ENCODE measurements at regions not wholly inside any gene's neighbourhood (a gene's known extent, or its start where the extent isn't known, plus 50 kb on each side); places are given as distances from the start of the nearest gene placed in this dataset.

DNA sequence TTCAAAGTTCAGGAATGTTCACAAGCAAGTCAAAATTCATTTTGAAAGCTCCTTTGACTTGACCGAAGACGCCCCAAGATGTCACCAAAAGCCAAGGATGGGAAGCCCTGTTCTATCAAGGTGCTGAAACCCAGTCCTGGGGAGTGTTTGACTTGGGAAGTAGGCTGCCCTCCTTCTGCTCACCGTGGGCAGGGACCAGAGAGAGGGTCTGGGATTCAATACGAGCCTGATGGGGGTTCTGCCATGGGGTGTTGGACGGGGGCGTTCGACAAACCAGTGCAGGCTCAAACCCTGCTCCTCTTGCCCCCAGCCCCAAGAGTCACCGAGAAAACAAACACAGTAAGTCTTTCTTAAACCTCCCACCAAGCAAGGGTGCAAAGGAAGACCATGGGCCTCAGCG lies 150.1 kb upstream of the DIO3 start:
- Histone ChIP-seq H3K36me3 (ENCODE audit: control insufficient read depth, insufficient read depth, low read length) (no peaks in the 10 kb centered on the region), H3K27me3 (replicated peaks; ENCODE audit: control insufficient read depth, insufficient read depth, low read length) (no peaks in the 10 kb centered on the region), H3K4me3 (replicated peaks; ENCODE audit: low read depth, low read length) (no peak overlapping the region)
- TF ChIP-seq, protein P1, sequence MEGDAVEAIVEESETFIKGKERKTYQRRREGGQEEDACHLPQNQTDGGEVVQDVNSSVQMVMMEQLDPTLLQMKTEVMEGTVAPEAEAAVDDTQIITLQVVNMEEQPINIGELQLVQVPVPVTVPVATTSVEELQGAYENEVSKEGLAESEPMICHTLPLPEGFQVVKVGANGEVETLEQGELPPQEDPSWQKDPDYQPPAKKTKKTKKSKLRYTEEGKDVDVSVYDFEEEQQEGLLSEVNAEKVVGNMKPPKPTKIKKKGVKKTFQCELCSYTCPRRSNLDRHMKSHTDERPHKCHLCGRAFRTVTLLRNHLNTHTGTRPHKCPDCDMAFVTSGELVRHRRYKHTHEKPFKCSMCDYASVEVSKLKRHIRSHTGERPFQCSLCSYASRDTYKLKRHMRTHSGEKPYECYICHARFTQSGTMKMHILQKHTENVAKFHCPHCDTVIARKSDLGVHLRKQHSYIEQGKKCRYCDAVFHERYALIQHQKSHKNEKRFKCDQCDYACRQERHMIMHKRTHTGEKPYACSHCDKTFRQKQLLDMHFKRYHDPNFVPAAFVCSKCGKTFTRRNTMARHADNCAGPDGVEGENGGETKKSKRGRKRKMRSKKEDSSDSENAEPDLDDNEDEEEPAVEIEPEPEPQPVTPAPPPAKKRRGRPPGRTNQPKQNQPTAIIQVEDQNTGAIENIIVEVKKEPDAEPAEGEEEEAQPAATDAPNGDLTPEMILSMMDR (IDR thresholded peaks at IDR 0.05; ENCODE audit: insufficient read depth, low read length, poor library complexity, severe bottlenecking), result no peak
- no peak for DNase-seq (ENCODE audit: extremely low read depth, insufficient read length)

DNA sequence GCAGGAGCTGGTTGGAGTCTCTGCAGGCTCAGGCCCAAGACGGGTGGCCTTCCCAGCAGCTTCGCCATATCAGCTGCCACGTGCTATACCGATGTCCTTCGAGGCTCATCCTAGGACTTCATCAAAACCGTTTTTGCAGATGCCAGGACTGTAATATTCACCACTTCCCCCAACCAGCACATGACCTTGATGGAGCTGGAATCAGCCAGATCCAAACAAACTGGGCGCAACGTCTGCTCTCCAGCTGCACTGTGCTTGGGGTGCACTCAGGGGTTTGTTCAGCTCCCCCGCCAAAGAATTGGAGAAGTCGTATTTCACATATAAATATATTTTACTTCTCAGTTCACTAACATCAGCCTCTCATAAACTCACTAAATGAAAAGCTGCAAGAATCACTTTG lies 149.5 kb upstream of the DIO3 start:
- H3K4me3 ChIP-seq (replicated peaks; ENCODE audit: low read depth, low read length), result no peak overlapping the region
- TF ChIP-seq, protein P1 (IDR thresholded peaks at IDR 0.05; ENCODE audit: insufficient read depth, low read length, poor library complexity, severe bottlenecking), result no peak
- no peaks in the 10 kb centered on the region for H3K27me3 ChIP-seq (replicated peaks; ENCODE audit: control insufficient read depth, insufficient read depth, low read length)
- DNase-seq (ENCODE audit: extremely low read depth, insufficient read length), result no peak
- H3K36me3 ChIP-seq (ENCODE audit: control insufficient read depth, insufficient read depth, low read length), result no peaks in the 10 kb centered on the region

DNA sequence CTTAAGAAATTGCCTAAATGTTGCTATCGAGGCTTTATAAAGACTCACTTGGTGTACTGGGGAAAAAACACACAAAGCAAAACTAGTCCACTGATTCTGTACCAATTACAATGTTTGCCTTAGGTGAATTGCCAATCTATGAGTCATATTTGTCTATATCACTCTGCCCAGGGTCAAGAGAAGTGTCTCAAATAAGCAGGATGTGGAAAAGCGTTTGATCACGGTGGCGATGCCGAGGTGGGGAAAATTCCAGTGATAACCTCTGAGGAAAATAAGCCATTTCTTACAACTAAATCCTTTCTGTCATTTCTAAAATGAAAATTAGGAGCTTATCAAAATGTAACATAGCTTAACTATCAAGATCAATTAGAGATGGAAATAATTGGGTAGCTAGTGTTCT lies 148.6 kb upstream of the DIO3 start:
- H3K36me3 ChIP-seq (ENCODE audit: control insufficient read depth, insufficient read depth, low read length), result no peaks in the 10 kb centered on the region
- no peaks in the 10 kb centered on the region for H3K27me3 ChIP-seq (replicated peaks; ENCODE audit: control insufficient read depth, insufficient read depth, low read length)
- TF ChIP-seq, protein P1 (IDR thresholded peaks at IDR 0.05; ENCODE audit: insufficient read depth, low read length, poor library complexity, severe bottlenecking), result no peak
- DNase-seq (ENCODE audit: extremely low read depth, insufficient read length), result no peak
- no peak overlapping the region for H3K4me3 ChIP-seq (replicated peaks; ENCODE audit: low read depth, low read length)

DNA sequence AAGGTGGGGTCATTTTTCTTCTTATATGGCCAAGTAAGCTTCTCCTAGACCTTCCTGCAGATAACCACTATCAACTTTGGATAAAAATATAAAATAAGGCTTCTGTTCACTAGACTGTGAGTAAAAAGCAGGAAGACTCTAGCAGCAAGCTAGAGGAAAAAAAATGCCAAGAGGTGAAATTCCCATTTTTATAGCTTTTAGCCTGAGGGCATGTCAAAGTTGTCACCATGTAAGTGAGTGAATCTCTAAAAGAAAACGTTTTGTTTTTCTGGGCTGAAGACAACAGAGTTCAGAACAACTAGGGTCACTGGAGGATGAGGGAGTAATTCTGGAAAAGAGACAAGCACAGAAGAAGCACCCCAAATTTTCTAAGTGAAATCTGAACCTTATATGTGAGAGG lies 143.9 kb upstream of the DIO3 start:
- no peaks in the 10 kb centered on the region for H3K36me3 ChIP-seq (ENCODE audit: control insufficient read depth, insufficient read depth, low read length)
- TF ChIP-seq, protein P1 (IDR thresholded peaks at IDR 0.05; ENCODE audit: insufficient read depth, low read length, poor library complexity, severe bottlenecking), result no peak
- H3K4me3 ChIP-seq (replicated peaks; ENCODE audit: low read depth, low read length), result no peak overlapping the region
- DNase-seq (ENCODE audit: extremely low read depth, insufficient read length), result no peak
- no peaks in the 10 kb centered on the region for H3K27me3 ChIP-seq (replicated peaks; ENCODE audit: control insufficient read depth, insufficient read depth, low read length)

DNA sequence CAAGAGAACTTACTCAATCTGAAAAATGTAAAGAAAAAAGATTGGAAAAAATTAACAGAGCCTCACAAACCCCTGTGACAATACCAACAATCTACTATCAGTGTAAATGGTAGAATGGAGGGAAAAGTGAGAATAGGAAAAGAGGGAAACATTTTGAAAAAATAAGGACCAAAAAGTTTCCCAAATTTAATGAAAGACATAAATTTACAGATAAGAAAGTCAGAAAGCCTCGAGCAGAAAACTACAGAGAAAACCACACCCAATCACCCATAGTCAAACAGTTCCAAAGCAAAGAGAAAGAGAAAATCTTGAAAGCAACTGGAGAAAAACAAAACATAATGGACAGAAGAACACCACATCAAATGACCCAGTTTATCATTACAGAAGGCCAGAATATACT lies 142.7 kb upstream of the DIO3 start:
- no peaks in the 10 kb centered on the region for H3K27me3 ChIP-seq (replicated peaks; ENCODE audit: control insufficient read depth, insufficient read depth, low read length)
- H3K36me3 ChIP-seq (ENCODE audit: control insufficient read depth, insufficient read depth, low read length), result no peaks in the 10 kb centered on the region
- DNase-seq (ENCODE audit: extremely low read depth, insufficient read length), result no peak
- TF ChIP-seq, protein P1 (IDR thresholded peaks at IDR 0.05; ENCODE audit: insufficient read depth, low read length, poor library complexity, severe bottlenecking), result no peak
- H3K4me3 ChIP-seq (replicated peaks; ENCODE audit: low read depth, low read length), result no peak overlapping the region

DNA sequence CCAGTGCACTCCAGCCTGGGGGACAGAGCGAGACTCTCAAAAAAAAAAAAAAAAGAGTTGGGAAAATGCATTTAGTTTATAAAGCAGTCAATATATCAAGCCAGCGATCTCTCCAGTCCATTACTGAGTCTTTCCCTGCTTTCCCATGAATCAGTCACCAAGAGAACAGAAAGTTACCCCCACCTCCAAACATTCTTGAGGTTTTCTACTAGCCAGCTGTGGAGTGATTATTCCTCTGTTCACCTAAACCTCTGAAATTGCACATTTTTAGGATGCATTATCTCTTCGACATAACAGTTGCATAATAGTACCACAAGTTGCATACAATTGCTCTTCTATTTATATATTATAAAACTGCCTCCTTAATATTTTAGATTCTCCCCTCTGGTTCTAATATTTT lies 134.8 kb upstream of the DIO3 start:
- no peaks in the 10 kb centered on the region for H3K27me3 ChIP-seq (replicated peaks; ENCODE audit: control insufficient read depth, insufficient read depth, low read length)
- H3K4me3 ChIP-seq (replicated peaks; ENCODE audit: low read depth, low read length), result no peak overlapping the region
- no peaks in the 10 kb centered on the region for H3K36me3 ChIP-seq (ENCODE audit: control insufficient read depth, insufficient read depth, low read length)
- DNase-seq (ENCODE audit: extremely low read depth, insufficient read length), result no peak
- TF ChIP-seq, protein P1 (IDR thresholded peaks at IDR 0.05; ENCODE audit: insufficient read depth, low read length, poor library complexity, severe bottlenecking), result no peak
